K562 (cell line): ENCODE measurements at regions not wholly inside any gene's neighbourhood (a gene's known extent, or its start where the extent isn't known, plus 50 kb on each side); places are given as distances from the start of the nearest gene placed in this dataset.

Experiments
- ATAC-seq: fragments of 200-7000 bp; cut with Tn5 transposase; 3 replicates; pipeline ENCODE4 v1.9.1; 2020; ENCODE audit warnings: moderate library complexity
- BruUV-seq: library from RNA; stranded (reverse); fragments of 400-500 nt; replicated peaks from 2 replicates; lab custom pipeline; 2021; lab: Mats Ljungman, UMichigan
- CTCF ChIA-PET: fragments of 300-600 bp; formaldehyde crosslinking; extraction: SDS; loops from one replicate; lab custom pipeline; 2021; ENCODE audit warnings: low intra/inter-chr PET ratio; lab: Yijun Ruan, JAX
- POLR2A ChIA-PET: fragments of 300-600, 350-650 bp; sonication (Branson Sonifier 250); formaldehyde crosslinking; extraction: SDS; loops from one replicate; lab custom pipeline; 2021; ENCODE audit warnings: antibody characterized with exemption, inconsistent platforms; lab: Yijun Ruan, JAX
- DNase-seq, 4 experiments: peaks; one replicate each; pipeline versions ENCODE4 v3.0.0 to v3.0.0-alpha.2; 2011 to 2018; ENCODE audit warnings: low spot score in 3 of 4, mixed read lengths in 3 of 4; ENCODE audit errors: extremely low read depth in 1 of 4
- FAIRE-seq: peaks from 2 replicates; lab custom pipeline; 2011; peaks lifted over from hg19 to GRCh38; lab: Jason Lieb, UNC
- H2AFZ ChIP-seq: 2 replicates; pipeline ENCODE4 v1.6.0; 2011; ENCODE audit warnings: low read depth, low read length, control low read depth, inconsistent platforms
- H3K27ac ChIP-seq: fragments of 200-600 bp; 3 replicates; pipeline ENCODE4 v1.8.0; 2011; ENCODE audit warnings: low read depth, mild to moderate bottlenecking, control low read depth, inconsistent platforms, low read length, moderate library complexity, mixed read lengths; ENCODE audit errors: extremely low read depth
- H3K27me3 ChIP-seq, 2 experiments: fragments of 300-600 bp in 1 of 2; 2 replicates in 1 of 2; 3 replicates in 1 of 2; pipeline versions ENCODE4 v1.6.0 to v1.8.0; 2011; ENCODE audit warnings: inconsistent platforms in 2 of 2, low read length in 2 of 2, mild to moderate bottlenecking in 1 of 2, mixed read lengths in 1 of 2, moderate library complexity in 1 of 2; ENCODE audit not compliant: control insufficient read depth in 2 of 2, insufficient read depth in 2 of 2
- H3K36me3 ChIP-seq: fragments of 300-600 bp; 3 replicates; pipeline ENCODE4 v1.8.0; 2011; ENCODE audit warnings: mild to moderate bottlenecking, low read length, inconsistent platforms; ENCODE audit not compliant: control insufficient read depth, insufficient read depth
- H3K4me1 ChIP-seq, 2 experiments: fragments of 200-600 bp in 1 of 2; replicated peaks in 1 of 2; 2 replicates in 1 of 2; 3 replicates in 1 of 2; pipeline versions ENCODE4 v1.5.1 to v1.8.0; 2011; ENCODE audit warnings: inconsistent platforms in 2 of 2, low read length in 2 of 2, mild to moderate bottlenecking in 1 of 2, mixed read lengths in 1 of 2, moderate library complexity in 1 of 2; ENCODE audit not compliant: control insufficient read depth in 2 of 2, insufficient read depth in 2 of 2
- H3K4me2 ChIP-seq: 2 replicates; pipeline ENCODE4 v1.6.1; 2011; ENCODE audit warnings: low read length, control low read depth, inconsistent platforms, mixed read lengths; ENCODE audit not compliant: insufficient read depth
- H3K4me3 ChIP-seq: fragments of 200-600 bp; sonication (generic), shearing (Covaris generic); 2 replicates; pipeline ENCODE4 v1.5.1; 2016; ENCODE audit warnings: control low read depth, inconsistent platforms
- H3K79me2 ChIP-seq: fragments of 200-600 bp; 3 replicates; pipeline ENCODE4 v1.8.0; 2011; ENCODE audit warnings: low read length, inconsistent platforms; ENCODE audit not compliant: control insufficient read depth, insufficient read depth
- H3K9ac ChIP-seq, 2 experiments: 2 replicates each; pipeline versions ENCODE4 v1.6.0 to v1.6.1; 2011; ENCODE audit warnings: low read depth in 2 of 2, low read length in 2 of 2, control low read depth in 1 of 2, inconsistent platforms in 1 of 2, mild to moderate bottlenecking in 1 of 2, mixed read lengths in 1 of 2; ENCODE audit not compliant: insufficient read depth in 1 of 2
- H3K9me1 ChIP-seq: one replicate; pipeline ENCODE4 v1.6.0; 2011; ENCODE audit warnings: inconsistent platforms, mild to moderate bottlenecking, low read length, moderate library complexity; ENCODE audit not compliant: control insufficient read depth, insufficient read depth
- H3K9me3 ChIP-seq: replicated peaks from 2 replicates; pipeline ENCODE4 v1.5.1; 2011; ENCODE audit warnings: low read depth, low read length, inconsistent platforms; ENCODE audit not compliant: control insufficient read depth, insufficient read depth
- H4K20me1 ChIP-seq: replicated peaks from 2 replicates; pipeline ENCODE4 v1.6.1; 2011; ENCODE audit warnings: low read length, inconsistent platforms, mixed read lengths; ENCODE audit not compliant: control insufficient read depth, insufficient read depth
- DDX20 ChIP-seq: fragments of 450-650 bp; IDR thresholded peaks from 2 replicates; pipeline ENCODE4 v1.6.1; 2016; ENCODE audit warnings: missing genetic modification characterization, low read depth, mild to moderate bottlenecking, missing compliant biosample characterization, moderate library complexity
- FUS ChIP-seq: fragments of 200-400 bp; formaldehyde crosslinking; optimal IDR thresholded peaks from 2 replicates; pipeline ENCODE3; 2017; ENCODE audit warnings: low read depth, low read length
- GMEB1 ChIP-seq: fragments of 250-450 bp; sonication (Bioruptor Pico); IDR thresholded peaks from 2 replicates; pipeline ENCODE4 v1.4.0; 2020; ENCODE audit warnings: mild to moderate bottlenecking
- KLF1 ChIP-seq: fragments of 450-650 bp; IDR thresholded peaks from 2 replicates; pipeline ENCODE4 v1.6.1; 2016; ENCODE audit warnings: missing genetic modification characterization, missing compliant biosample characterization
- NFE2 ChIP-seq: IDR thresholded peaks from 2 replicates; pipeline ENCODE4 v1.6.1; 2014; ENCODE audit warnings: antibody characterized with exemption, low read depth
- PCBP1 ChIP-seq: fragments of 200-400 bp; formaldehyde crosslinking; IDR thresholded peaks from 2 replicates; pipeline ENCODE4 v1.6.1; 2018; ENCODE audit warnings: mild to moderate bottlenecking, low read depth, low read length; ENCODE audit not compliant: poor library complexity, severe bottlenecking
- POLR2A ChIP-seq: fragments of 450-650 bp; conservative IDR thresholded peaks from 2 replicates; pipeline ENCODE4 v1.6.1; 2016
- TSC22D4 ChIP-seq: fragments of 450-650 bp; IDR thresholded peaks from 2 replicates; pipeline ENCODE4 v1.6.1; 2016; ENCODE audit warnings: missing genetic modification characterization, missing biosample characterization, control low read depth
- ZKSCAN8 ChIP-seq: fragments of 200-800 bp; sonication (Bioruptor generic); IDR thresholded peaks from 2 replicates; pipeline ENCODE4 v1.6.1; 2016; ENCODE audit warnings: missing genetic modification characterization, missing compliant biosample characterization
- ZNF184 ChIP-seq: sonication (generic); formaldehyde crosslinking; IDR thresholded peaks from 2 replicates; pipeline ENCODE4 v1.5.0; 2020; ENCODE audit warnings: missing genetic modification reagents
- WGBS: fragments of 100-300 bp; shearing (Covaris generic); methylation state at CpG from one replicate; pipeline ENCODE4 v1.1.6; 2016; ENCODE audit warnings: low coverage, mixed read lengths; ENCODE audit not compliant: insufficient coverage; ENCODE audit errors: missing lambda C conversion rate; 5-methylcytosine and 5-hydroxymethylcytosine counted together
- in situ Hi-C: fragments of 300-500 bp; cut with MboI; formaldehyde crosslinking; loops from 4 replicates; pipeline ENCODE4 v1.15.0; 2018; ENCODE audit warnings: inconsistent platforms, mixed read lengths
- intact Hi-C: fragments of 100-400 bp; cut with micrococcal nuclease; formaldehyde crosslinking; loops from 2 replicates; pipeline ENCODE4 v1.14.2; 2022
- TF ChIP-seq, protein P1 (sequence below): fragments of 450-650 bp; formaldehyde crosslinking; IDR thresholded peaks from 2 replicates; pipeline ENCODE4 v1.4.0; 2020; ENCODE audit warnings: mild to moderate bottlenecking, mixed read lengths
- TF ChIP-seq, protein P2 (sequence below), 3 experiments: fragments of 200-800 bp in 1 of 3; fragments of 250-450 bp in 1 of 3; fragments of 450-650 bp in 1 of 3; sonication (Bioruptor Pico) in 1 of 3; sonication (Bioruptor generic) in 1 of 3; formaldehyde crosslinking in 1 of 3; IDR thresholded peaks; 2 replicates each; pipeline versions ENCODE4 v1.6.1 to v1.8.0; 2016 to 2022; ENCODE audit warnings: mild to moderate bottlenecking in 2 of 3, missing genetic modification characterization in 2 of 3, missing compliant biosample characterization in 1 of 3, moderate library complexity in 1 of 3
- TF ChIP-seq, protein P3 (sequence below): fragments of 450-650 bp; IDR thresholded peaks from 2 replicates; pipeline ENCODE4 v1.6.1; 2016; ENCODE audit warnings: low read depth, mild to moderate bottlenecking, moderate library complexity

- H3K79me2 ChIP-seq: no peaks in the 10 kb centered on the region
- DNase-seq: no peak
- peaks cover 20 to 21% of the 10 kb centered on the region in 2 experiments for H3K27me3 ChIP-seq
- H3K9me1 ChIP-seq: no peaks in the 10 kb centered on the region
- WGBS: 0% methylated on average over 1 of the region's 1 CpG
- H3K27ac ChIP-seq: no peak overlapping the region
- H4K20me1 ChIP-seq: no peaks in the 10 kb centered on the region
- no peaks in the 10 kb centered on the region; a peak in 1 of 5 replicates for H3K4me1 ChIP-seq
- no peaks in the 10 kb centered on the region for H3K36me3 ChIP-seq
- BruUV-seq: no TSS peak
- no peak overlapping the region for H3K4me3 ChIP-seq
- no peak for ATAC-seq
- intact Hi-C loops: no loop called here
- in situ Hi-C loops: no loop called here
- CTCF ChIA-PET: no interaction called here
- no peak overlapping the region for H2AFZ ChIP-seq
- H3K9me3 ChIP-seq: no peaks in the 10 kb centered on the region
- POLR2A ChIA-PET: no interaction called here
- no peak overlapping the region for H3K4me2 ChIP-seq
- H3K9ac ChIP-seq: no peak overlapping the region
- FAIRE-seq: no peak
- TF ChIP-seq NFE2 (no peak), TSC22D4 (no peak), KLF1 (no peak), POLR2A (no peak), DDX20 (tag) (no peak), ZNF184 (CRISPR knock-in tag) (no peak), ZKSCAN8 (CRISPR knock-in tag) (no peak), PCBP1 (no peak), GMEB1 (CRISPR knock-in tag) (no peak), FUS (no peak)
- TF ChIP-seq, protein P1, sequence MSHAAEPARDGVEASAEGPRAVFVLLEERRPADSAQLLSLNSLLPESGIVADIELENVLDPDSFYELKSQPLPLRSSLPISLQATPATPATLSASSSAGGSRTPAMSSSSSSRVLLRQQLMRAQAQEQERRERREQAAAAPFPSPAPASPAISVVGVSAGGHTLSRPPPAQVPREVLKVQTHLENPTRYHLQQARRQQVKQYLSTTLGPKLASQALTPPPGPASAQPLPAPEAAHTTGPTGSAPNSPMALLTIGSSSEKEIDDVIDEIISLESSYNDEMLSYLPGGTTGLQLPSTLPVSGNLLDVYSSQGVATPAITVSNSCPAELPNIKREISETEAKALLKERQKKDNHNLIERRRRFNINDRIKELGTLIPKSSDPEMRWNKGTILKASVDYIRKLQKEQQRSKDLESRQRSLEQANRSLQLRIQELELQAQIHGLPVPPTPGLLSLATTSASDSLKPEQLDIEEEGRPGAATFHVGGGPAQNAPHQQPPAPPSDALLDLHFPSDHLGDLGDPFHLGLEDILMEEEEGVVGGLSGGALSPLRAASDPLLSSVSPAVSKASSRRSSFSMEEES (CRISPR knock-in tag): no peak
- TF ChIP-seq, protein P2, sequence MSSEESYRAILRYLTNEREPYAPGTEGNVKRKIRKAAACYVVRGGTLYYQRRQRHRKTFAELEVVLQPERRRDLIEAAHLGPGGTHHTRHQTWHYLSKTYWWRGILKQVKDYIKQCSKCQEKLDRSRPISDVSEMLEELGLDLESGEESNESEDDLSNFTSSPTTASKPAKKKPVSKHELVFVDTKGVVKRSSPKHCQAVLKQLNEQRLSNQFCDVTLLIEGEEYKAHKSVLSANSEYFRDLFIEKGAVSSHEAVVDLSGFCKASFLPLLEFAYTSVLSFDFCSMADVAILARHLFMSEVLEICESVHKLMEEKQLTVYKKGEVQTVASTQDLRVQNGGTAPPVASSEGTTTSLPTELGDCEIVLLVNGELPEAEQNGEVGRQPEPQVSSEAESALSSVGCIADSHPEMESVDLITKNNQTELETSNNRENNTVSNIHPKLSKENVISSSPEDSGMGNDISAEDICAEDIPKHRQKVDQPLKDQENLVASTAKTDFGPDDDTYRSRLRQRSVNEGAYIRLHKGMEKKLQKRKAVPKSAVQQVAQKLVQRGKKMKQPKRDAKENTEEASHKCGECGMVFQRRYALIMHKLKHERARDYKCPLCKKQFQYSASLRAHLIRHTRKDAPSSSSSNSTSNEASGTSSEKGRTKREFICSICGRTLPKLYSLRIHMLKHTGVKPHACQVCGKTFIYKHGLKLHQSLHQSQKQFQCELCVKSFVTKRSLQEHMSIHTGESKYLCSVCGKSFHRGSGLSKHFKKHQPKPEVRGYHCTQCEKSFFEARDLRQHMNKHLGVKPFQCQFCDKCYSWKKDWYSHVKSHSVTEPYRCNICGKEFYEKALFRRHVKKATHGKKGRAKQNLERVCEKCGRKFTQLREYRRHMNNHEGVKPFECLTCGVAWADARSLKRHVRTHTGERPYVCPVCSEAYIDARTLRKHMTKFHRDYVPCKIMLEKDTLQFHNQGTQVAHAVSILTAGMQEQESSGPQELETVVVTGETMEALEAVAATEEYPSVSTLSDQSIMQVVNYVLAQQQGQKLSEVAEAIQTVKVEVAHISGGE (CRISPR knock-in tag; IDR thresholded peaks at IDR 0.05): no peak
- TF ChIP-seq, protein P3, sequence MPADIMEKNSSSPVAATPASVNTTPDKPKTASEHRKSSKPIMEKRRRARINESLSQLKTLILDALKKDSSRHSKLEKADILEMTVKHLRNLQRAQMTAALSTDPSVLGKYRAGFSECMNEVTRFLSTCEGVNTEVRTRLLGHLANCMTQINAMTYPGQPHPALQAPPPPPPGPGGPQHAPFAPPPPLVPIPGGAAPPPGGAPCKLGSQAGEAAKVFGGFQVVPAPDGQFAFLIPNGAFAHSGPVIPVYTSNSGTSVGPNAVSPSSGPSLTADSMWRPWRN: no peak
Measured at GRCh38 chr1:175803413-175803812, 60.0 kb upstream of the TNR start.
